ENCODE measurements at regions not wholly inside any gene's neighbourhood (a gene's known extent, or its start where the extent isn't known, plus 50 kb on each side); places are given as distances from the start of the nearest gene placed in this dataset.

- DNase-seq: no peak
Observed at GRCh38 chr6:146887447-146888077, 288.8 kb downstream of the ADGB start.

- DNase-seq: no peak
Observed at GRCh38 chr6:146889303-146889702, 290.5 kb downstream of the ADGB start.

- no peak for DNase-seq
Observed at GRCh38 chr6:146890172-146890571, 291.4 kb downstream of the ADGB start.

GRCh38 chr6:146890644-146891434, 292.1 kb downstream of the ADGB start:
- DNase-seq: no peak

GRCh38 chr6:146891615-146892265, 293.0 kb downstream of the ADGB start:
- no peak for DNase-seq

- DNase-seq: no peak
Observed at GRCh38 chr6:146892283-146892612, 293.5 kb downstream of the ADGB start.

GRCh38 chr6:146892613-146893401, 294.0 kb downstream of the ADGB start:
- DNase-seq: no peak

- DNase-seq: no peak
Observed at GRCh38 chr6:146893690-146894089, 294.9 kb downstream of the ADGB start.

GRCh38 chr6:146894624-146895023, 295.9 kb downstream of the ADGB start:
- no peak for DNase-seq

GRCh38 chr6:146895101-146895771, 296.5 kb downstream of the ADGB start:
- no peak for DNase-seq

GRCh38 chr6:146895772-146896061, 296.9 kb downstream of the ADGB start:
- no peak for DNase-seq

GRCh38 chr6:146896062-146896813, 297.5 kb downstream of the ADGB start:
- no peak for DNase-seq

- no peak for DNase-seq
Observed at GRCh38 chr6:146896960-146897701, 298.4 kb downstream of the ADGB start.

GRCh38 chr6:146898069-146898887, 299.5 kb downstream of the ADGB start:
- no peak for DNase-seq

GRCh38 chr6:146898888-146899227, 300.1 kb downstream of the ADGB start:
- no peak for DNase-seq

GRCh38 chr6:146901940-146902816, 302.0 kb upstream of the STXBP5 start:
- DNase-seq: no peak

- no peak for DNase-seq
Observed at GRCh38 chr6:146902846-146903245, 301.4 kb upstream of the STXBP5 start.

- no peak for DNase-seq
Observed at GRCh38 chr6:146903451-146903850, 300.8 kb upstream of the STXBP5 start.

GRCh38 chr6:146904596-146904995, 299.6 kb upstream of the STXBP5 start:
- DNase-seq: no peak
